ENCODE measurements at regions not wholly inside any gene's neighbourhood (a gene's known extent, or its start where the extent isn't known, plus 50 kb on each side); places are given as distances from the start of the nearest gene placed in this dataset.

- no peak overlapping the region for H3K4me3 ChIP-seq (replicated peaks in 1 of 3; ENCODE audit: insufficient read depth in 1 of 3, low read depth in 1 of 3, low read length in 3 of 3)
- dilution Hi-C loops (cut with MboI; ENCODE audit: extremely low pct_ligation_motif_present, low sequenced_read_pairs) (no loop called here), intact Hi-C loops (cut with micrococcal nuclease) (no loop called here)
- H3K36me3 ChIP-seq (ENCODE audit: control insufficient read depth in 2 of 2, extremely low read depth in 1 of 2, insufficient read depth in 2 of 2, low read length in 2 of 2): no peaks in the 10 kb centered on the region
- H3K9me3 ChIP-seq (replicated peaks; ENCODE audit: control insufficient read depth, insufficient read depth, low read length): peaks cover 3% of the 10 kb centered on the region
- DNase-seq (ENCODE audit: low read depth, low spot score): no peak
- H3K27ac ChIP-seq (ENCODE audit: insufficient read depth, low read depth, low read length): no peak overlapping the region
- no peak overlapping the region for H2AFZ ChIP-seq (ENCODE audit: low read depth, low read length)
- FAIRE-seq: no peak
- no peak overlapping the region for H3K4me2 ChIP-seq (ENCODE audit: insufficient read depth, low read length)
- no peaks in the 10 kb centered on the region for H3K27me3 ChIP-seq (ENCODE audit: control insufficient read depth in 2 of 2, insufficient read depth in 2 of 2, low read length in 2 of 2)
- H4K20me1 ChIP-seq (replicated peaks; ENCODE audit: control insufficient read depth, extremely low read depth, insufficient read depth, low read length): no peaks in the 10 kb centered on the region
- no TSS peak for BruUV-seq (replicated peaks)
- TF ChIP-seq EZH2 (IDR thresholded peaks at IDR 0.05; ENCODE audit: borderline replicate concordance, low read depth, low read length, severe bottlenecking): no peak
- no peak for TF ChIP-seq CTCF (IDR thresholded peaks at IDR 0.05; ENCODE audit: extremely low read depth in 1 of 2, insufficient read depth in 1 of 2, low read depth in 1 of 2, low read length in 2 of 2)
- TF ChIP-seq JUN (IDR thresholded peaks at IDR 0.05; ENCODE audit: borderline replicate concordance, insufficient read depth, insufficient read length, low read depth): no peak
- no peak for TF ChIP-seq POLR2AphosphoS5 (IDR thresholded peaks at IDR 0.05; ENCODE audit: insufficient read depth, low read depth, low read length)
- no peak for TF ChIP-seq FOS (IDR thresholded peaks at IDR 0.05; ENCODE audit: borderline replicate concordance, insufficient read depth, low read length)
- no peak for TF ChIP-seq POLR2A (IDR thresholded peaks at IDR 0.05; ENCODE audit: low read depth, low read length)
- TF ChIP-seq MYC (IDR thresholded peaks at IDR 0.05; ENCODE audit: low read depth, low read length): no peak
- TF ChIP-seq GATA2 (IDR thresholded peaks at IDR 0.05; ENCODE audit: insufficient read depth, insufficient read length, low read depth, low read length): no peak
- H3K4me1 ChIP-seq (ENCODE audit: control insufficient read depth, extremely low read depth, insufficient read depth, low read length): no peaks in the 10 kb centered on the region
- H3K9me1 ChIP-seq (replicated peaks; ENCODE audit: control insufficient read depth, extremely low read depth, insufficient read depth, low read length): no peaks in the 10 kb centered on the region
- H3K79me2 ChIP-seq (ENCODE audit: control insufficient read depth, insufficient read depth, low read length): no peaks in the 10 kb centered on the region
- ChIA-PET CTCF (no interaction called here), POLR2A (no interaction called here)
- H3K9ac ChIP-seq (replicated peaks; ENCODE audit: extremely low read depth, insufficient read depth, low read length): no peak overlapping the region
Measured at GRCh38 chr14:98608071-98609060, 663.6 kb downstream of the BCL11B start.
